IPS-NIHi7 (cell line): ENCODE measurements at regions not wholly inside any gene's neighbourhood (a gene's known extent, or its start where the extent isn't known, plus 50 kb on each side); places are given as distances from the start of the nearest gene placed in this dataset.

Experiments used
- DNase-seq: peaks from one replicate; pipeline ENCODE4 v3.0.0; 2012; ENCODE audit warnings: mixed read lengths; ENCODE audit errors: extremely low spot score

- DNase-seq = no peak
These were observed 469.5 kb downstream of the POM121L12 start for GRCh38 chr7:53504914-53505313.

GRCh38 chr7:53518319-53518718, 482.9 kb downstream of the POM121L12 start:
- no peak for DNase-seq

- no peak for DNase-seq
These were observed 485.4 kb downstream of the POM121L12 start for GRCh38 chr7:53520841-53521240.

- no peak for DNase-seq
These were observed 486.3 kb downstream of the POM121L12 start for GRCh38 chr7:53521638-53522184.

GRCh38 chr7:53539558-53539957, 504.1 kb downstream of the POM121L12 start:
- no peak for DNase-seq

- no peak for DNase-seq
These were observed 506.0 kb downstream of the POM121L12 start for GRCh38 chr7:53541475-53541874.

GRCh38 chr7:53542157-53542556, 506.7 kb downstream of the POM121L12 start:
- no peak for DNase-seq
